SK-N-SH (cell line): ENCODE measurements at regions not wholly inside any gene's neighbourhood (a gene's known extent, or its start where the extent isn't known, plus 50 kb on each side); places are given as distances from the start of the nearest gene placed in this dataset.

Experiments used
- CTCF ChIA-PET: fragments of 300-600, 350-600 bp; formaldehyde crosslinking; extraction: SDS; loops from one replicate; lab custom pipeline; 2021; lab: Yijun Ruan, JAX
- POLR2A ChIA-PET: fragments of 350-600 bp; sonication (Branson Sonifier 250); formaldehyde crosslinking; extraction: SDS; loops from one replicate; lab custom pipeline; 2020; ENCODE audit warnings: antibody characterized with exemption, inconsistent platforms; lab: Yijun Ruan, JAX
- DNase-seq: peaks from one replicate; pipeline ENCODE4 v3.0.0; 2012
- H2AFZ ChIP-seq: fragments of 200-600 bp; sonication (generic); 2 replicates; pipeline ENCODE4 v1.8.1; 2016; ENCODE audit warnings: antibody characterized with exemption, mild to moderate bottlenecking, low read depth
- H3F3A ChIP-seq: fragments of 200-600 bp; sonication (generic); replicated peaks from 2 replicates; pipeline ENCODE3; 2016; ENCODE audit warnings: antibody characterized with exemption, mild to moderate bottlenecking; ENCODE audit not compliant: insufficient read depth
- H3K27ac ChIP-seq, 2 experiments: fragments of 200-500 bp in 1 of 2; fragments of 200-600 bp in 1 of 2; sonication (Bioruptor generic) in 1 of 2; sonication (generic), shearing (Covaris generic) in 1 of 2; 2 replicates each; pipeline versions ENCODE4 v1.5.1 to v1.6.1; 2014 to 2016; ENCODE audit warnings: low read depth in 2 of 2, inconsistent platforms in 1 of 2, low read length in 1 of 2, mild to moderate bottlenecking in 1 of 2, mixed read lengths in 1 of 2
- H3K27me3 ChIP-seq: fragments of 200-600 bp; sonication (generic), shearing (Covaris generic); 2 replicates; pipeline ENCODE4 v1.6.1; 2016; ENCODE audit warnings: mixed run types; ENCODE audit not compliant: insufficient read depth
- H3K36me3 ChIP-seq, 2 experiments: fragments of 200-500 bp in 1 of 2; fragments of 200-600 bp in 1 of 2; sonication (Bioruptor generic) in 1 of 2; sonication (generic) in 1 of 2; replicated peaks in 1 of 2; 2 replicates each; pipeline versions ENCODE3 to v1.5.1; 2014 to 2016; ENCODE audit warnings: low read length in 1 of 2, mild to moderate bottlenecking in 1 of 2; ENCODE audit not compliant: insufficient read depth in 2 of 2, control insufficient read depth in 1 of 2
- H3K4me1 ChIP-seq, 2 experiments: fragments of 200-500 bp in 1 of 2; fragments of 200-600 bp in 1 of 2; sonication (Bioruptor generic) in 1 of 2; sonication (generic), shearing (Covaris generic) in 1 of 2; 2 replicates each; pipeline versions ENCODE4 v1.5.1 to v1.6.1; 2014 to 2016; ENCODE audit warnings: low read depth in 1 of 2, low read length in 1 of 2, mixed run types in 1 of 2; ENCODE audit not compliant: insufficient read depth in 2 of 2, control insufficient read depth in 1 of 2
- H3K4me2 ChIP-seq: fragments of 200-600 bp; sonication (generic), shearing (Covaris generic); 2 replicates; pipeline ENCODE4 v1.6.1; 2017; ENCODE audit warnings: mixed run types
- H3K4me3 ChIP-seq, 2 experiments: fragments of 200-500 bp in 1 of 2; fragments of 200-600 bp in 1 of 2; sonication (Bioruptor generic) in 1 of 2; sonication (generic), shearing (Covaris generic) in 1 of 2; 2 replicates each; pipeline versions ENCODE4 v1.5.1 to v1.8.1; 2014 to 2016; ENCODE audit warnings: low read depth in 2 of 2, inconsistent platforms in 1 of 2, low read length in 1 of 2, mild to moderate bottlenecking in 1 of 2, mixed read lengths in 1 of 2, moderate library complexity in 1 of 2
- H3K79me2 ChIP-seq: fragments of 200-600 bp; sonication (generic); 2 replicates; pipeline ENCODE4 v1.8.1; 2017; ENCODE audit warnings: mild to moderate bottlenecking; ENCODE audit not compliant: insufficient read depth
- H3K9ac ChIP-seq: fragments of 200-600 bp; sonication (generic); 2 replicates; pipeline ENCODE4 v1.6.1; 2017; ENCODE audit warnings: mixed run types
- H3K9me2 ChIP-seq: fragments of 200-600 bp; sonication (generic); 2 replicates; pipeline ENCODE4 v1.6.1; 2017; ENCODE audit warnings: mixed run types
- H3K9me3 ChIP-seq: fragments of 200-600 bp; sonication (generic); 2 replicates; pipeline ENCODE4 v1.6.1; 2017; ENCODE audit warnings: mixed run types, mild to moderate bottlenecking, moderate library complexity
- H4K20me1 ChIP-seq: fragments of 200-600 bp; sonication (generic); 2 replicates; pipeline ENCODE4 v1.6.1; 2017; ENCODE audit warnings: mild to moderate bottlenecking, mixed run types; ENCODE audit not compliant: insufficient read depth
- EZH2phosphoT487 ChIP-seq: fragments of 200-600 bp; sonication (generic); IDR thresholded peaks from 2 replicates; pipeline ENCODE4 v1.6.1; 2017; ENCODE audit warnings: low read depth, mixed run types, mild to moderate bottlenecking, antibody characterized with exemption, moderate library complexity, borderline replicate concordance
- FOSL2 ChIP-seq: IDR thresholded peaks from 2 replicates; pipeline ENCODE4 v1.4.0; 2012; ENCODE audit warnings: low read depth, mild to moderate bottlenecking, moderate library complexity, borderline replicate concordance
- FOXJ3 ChIP-seq: sonication (generic); formaldehyde crosslinking; IDR thresholded peaks from 2 replicates; pipeline ENCODE4 v1.5.1; 2020; ENCODE audit warnings: mild to moderate bottlenecking, missing genetic modification reagents
- FOXM1 ChIP-seq: IDR thresholded peaks from 2 replicates; pipeline ENCODE4 v1.4.0; 2012; ENCODE audit warnings: low read depth, mild to moderate bottlenecking
- GABPA ChIP-seq: IDR thresholded peaks from 2 replicates; pipeline ENCODE4 v1.4.0; 2012; ENCODE audit warnings: low read depth, mild to moderate bottlenecking
- JUND ChIP-seq: IDR thresholded peaks from 2 replicates; pipeline ENCODE4 v1.4.0; 2012
- MXI1 ChIP-seq: IDR thresholded peaks from 2 replicates; pipeline ENCODE4 v1.6.1; 2012; ENCODE audit warnings: mild to moderate bottlenecking, low read depth, low read length, improper control_type of control experiment
- PBX3 ChIP-seq: IDR thresholded peaks from 2 replicates; pipeline ENCODE4; 2012
- POLR2AphosphoS5 ChIP-seq: IDR thresholded peaks from 2 replicates; pipeline ENCODE4 v1.6.1; 2012; ENCODE audit warnings: low read depth, low read length
- RAD21 ChIP-seq: IDR thresholded peaks from 2 replicates; pipeline ENCODE4 v1.6.1; 2012; ENCODE audit warnings: mild to moderate bottlenecking, low read length
- RCOR1 ChIP-seq: fragments of 150-350 bp; IDR thresholded peaks from 2 replicates; pipeline ENCODE4 v1.6.1; 2017; ENCODE audit warnings: antibody characterized with exemption, low read length
- RFX5 ChIP-seq: IDR thresholded peaks from 2 replicates; pipeline ENCODE4 v1.6.1; 2012; ENCODE audit warnings: mild to moderate bottlenecking, improper control_type of control experiment, low read length
- RXRA ChIP-seq: IDR thresholded peaks from 2 replicates; pipeline ENCODE4 v1.4.0; 2012; ENCODE audit warnings: low read depth, mild to moderate bottlenecking, borderline replicate concordance
- TAF1 ChIP-seq: IDR thresholded peaks from 2 replicates; pipeline ENCODE4 v1.6.1; 2012; ENCODE audit warnings: low read depth, mild to moderate bottlenecking, low read length, moderate library complexity, borderline replicate concordance
- USF1 ChIP-seq: IDR thresholded peaks from 2 replicates; pipeline ENCODE4 v1.4.0; 2012; ENCODE audit warnings: low read depth, borderline replicate concordance
- WGBS: methylation state at CpG from one replicate; pipeline ENCODE4 v1.1.6; 2017; ENCODE audit warnings: low lambda C conversion rate; 5-methylcytosine and 5-hydroxymethylcytosine counted together
- TF ChIP-seq, protein P1 (sequence below): fragments of 150-350 bp; IDR thresholded peaks from 2 replicates; pipeline ENCODE4 v1.6.1; 2016; ENCODE audit warnings: mild to moderate bottlenecking, low read depth, low read length
- TF ChIP-seq, protein P2 (sequence below): IDR thresholded peaks from 2 replicates; pipeline ENCODE4 v1.4.0; 2012; ENCODE audit warnings: low read depth, borderline replicate concordance

DNA sequence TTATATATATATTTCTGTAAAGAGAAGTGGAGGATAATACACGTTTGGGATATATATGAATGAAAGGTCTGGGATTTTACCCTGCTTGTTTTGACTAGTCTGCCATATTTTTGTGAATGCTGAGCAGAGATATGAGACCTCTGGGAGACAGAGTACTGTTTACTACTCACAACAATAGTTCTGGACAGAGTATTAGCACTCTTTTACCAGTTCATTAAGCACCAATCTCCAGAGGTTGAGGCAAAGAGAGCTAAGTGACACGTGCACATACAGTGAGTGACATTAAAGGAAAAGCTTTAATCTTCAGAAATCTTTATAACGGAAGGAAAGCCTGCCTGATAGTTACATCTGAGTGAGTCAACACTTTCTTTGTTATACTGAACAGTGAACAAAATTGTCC lies 1452.7 kb upstream of the TENM3 start:
- H4K20me1 ChIP-seq, result no peaks in the 10 kb centered on the region
- H3K9me2 ChIP-seq, result no peaks in the 10 kb centered on the region
- H3K36me3 ChIP-seq, result no peaks in the 10 kb centered on the region
- TF ChIP-seq RCOR1 (no peak), MXI1 (no peak)
- POLR2A ChIA-PET, result no interaction called here
- WGBS, result 13% methylated on average over 3 of the region's 3 CpGs
- no peak overlapping the region for H3K27ac ChIP-seq
- no peaks in the 10 kb centered on the region for H3K9me3 ChIP-seq
- CTCF ChIA-PET, result no interaction called here
- H3K9ac ChIP-seq, result no peak overlapping the region
- DNase-seq, result no peak
- no peak overlapping the region for H3K4me3 ChIP-seq
- no peaks in the 10 kb centered on the region for H3K4me1 ChIP-seq
- H3K4me2 ChIP-seq, result no peak overlapping the region
- H3K27me3 ChIP-seq, result no peaks in the 10 kb centered on the region
- no peaks in the 10 kb centered on the region for H3K79me2 ChIP-seq
- H3F3A ChIP-seq, result no peaks in the 10 kb centered on the region
- H2AFZ ChIP-seq, result no peak overlapping the region

DNA sequence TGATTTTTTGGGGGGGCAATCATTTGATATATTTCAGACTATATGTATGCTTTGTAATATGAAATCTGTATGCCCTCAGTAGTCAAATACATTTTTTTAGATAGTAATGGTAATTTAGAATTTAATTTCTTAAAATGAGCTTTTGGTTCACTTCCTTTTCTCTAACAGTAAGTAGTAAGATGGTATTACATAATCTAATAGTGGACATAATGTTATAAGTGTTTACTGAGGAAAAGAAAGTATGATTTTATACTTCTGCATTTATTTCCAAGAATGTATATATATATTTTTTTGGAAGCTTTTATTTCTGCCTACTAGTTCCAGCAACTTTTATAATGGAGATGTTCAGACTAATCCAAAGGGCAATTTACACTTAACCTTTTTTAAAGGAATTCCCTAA lies 1450.7 kb upstream of the TENM3 start:
- no peaks in the 10 kb centered on the region for H3K9me2 ChIP-seq
- no peaks in the 10 kb centered on the region for H3K36me3 ChIP-seq
- no peaks in the 10 kb centered on the region for H3K4me1 ChIP-seq
- no peak overlapping the region for H3K27ac ChIP-seq
- no peak for TF ChIP-seq RCOR1
- TF ChIP-seq EZH2phosphoT487, result no peak
- TF ChIP-seq TAF1, result no peak
- TF ChIP-seq PBX3, result no peak
- TF ChIP-seq GABPA, result no peak
- no peak for TF ChIP-seq RXRA
- no peak for TF ChIP-seq JUND
- no peak for TF ChIP-seq FOXJ3 (CRISPR knock-in tag)
- H2AFZ ChIP-seq, result no peak overlapping the region
- H3K79me2 ChIP-seq, result no peaks in the 10 kb centered on the region
- no peaks in the 10 kb centered on the region for H3K9me3 ChIP-seq
- no peak for DNase-seq
- no peak overlapping the region for H3K4me2 ChIP-seq
- no peaks in the 10 kb centered on the region for H4K20me1 ChIP-seq
- ChIA-PET POLR2A (interaction anchor here (0.6 kb wide), 1 partner anchor 242 kb away, joined by 3 read pairs; no protein-coding TSS in a partner anchor), CTCF (no interaction called here)
- H3F3A ChIP-seq, result no peaks in the 10 kb centered on the region
- H3K27me3 ChIP-seq, result no peaks in the 10 kb centered on the region
- no peak overlapping the region for H3K9ac ChIP-seq
- no peak overlapping the region for H3K4me3 ChIP-seq

GRCh38 chr4:180794333-180794732 lies 1448.9 kb upstream of the TENM3 start:
- Histone ChIP-seq H3K79me2 (no peaks in the 10 kb centered on the region), H3K9me2 (no peaks in the 10 kb centered on the region), H3K36me3 (no peaks in the 10 kb centered on the region), H2AFZ (no peak overlapping the region), H3K9me3 (no peaks in the 10 kb centered on the region), H3K4me1 (peaks cover 0 to 2% of the 10 kb centered on the region in 2 experiments; a peak in 1 of 4 replicates), H4K20me1 (no peaks in the 10 kb centered on the region), H3K4me2 (no peak overlapping the region), H3K27me3 (no peaks in the 10 kb centered on the region), H3K9ac (no peak overlapping the region), H3K4me3 (no peak overlapping the region), H3F3A (no peaks in the 10 kb centered on the region), H3K27ac (no peak overlapping the region)
- ChIA-PET POLR2A (no interaction called here), CTCF (interaction anchor here (1.0 kb wide), 1 partner anchor 23 kb away, joined by 3 read pairs; no protein-coding TSS in a partner anchor)
- no peak for DNase-seq
- WGBS, result 24% methylated on average over 2 of the region's 2 CpGs
- TF ChIP-seq PBX3, result no peak
- no peak for TF ChIP-seq MXI1
- TF ChIP-seq, protein P1, sequence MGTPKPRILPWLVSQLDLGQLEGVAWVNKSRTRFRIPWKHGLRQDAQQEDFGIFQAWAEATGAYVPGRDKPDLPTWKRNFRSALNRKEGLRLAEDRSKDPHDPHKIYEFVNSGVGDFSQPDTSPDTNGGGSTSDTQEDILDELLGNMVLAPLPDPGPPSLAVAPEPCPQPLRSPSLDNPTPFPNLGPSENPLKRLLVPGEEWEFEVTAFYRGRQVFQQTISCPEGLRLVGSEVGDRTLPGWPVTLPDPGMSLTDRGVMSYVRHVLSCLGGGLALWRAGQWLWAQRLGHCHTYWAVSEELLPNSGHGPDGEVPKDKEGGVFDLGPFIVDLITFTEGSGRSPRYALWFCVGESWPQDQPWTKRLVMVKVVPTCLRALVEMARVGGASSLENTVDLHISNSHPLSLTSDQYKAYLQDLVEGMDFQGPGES, result no peak
- no peak for TF ChIP-seq RFX5
- TF ChIP-seq GABPA, result no peak
- TF ChIP-seq USF1, result no peak
- no peak for TF ChIP-seq POLR2AphosphoS5
- TF ChIP-seq RAD21, result no peak
- no peak for TF ChIP-seq FOSL2
- TF ChIP-seq, protein P2, sequence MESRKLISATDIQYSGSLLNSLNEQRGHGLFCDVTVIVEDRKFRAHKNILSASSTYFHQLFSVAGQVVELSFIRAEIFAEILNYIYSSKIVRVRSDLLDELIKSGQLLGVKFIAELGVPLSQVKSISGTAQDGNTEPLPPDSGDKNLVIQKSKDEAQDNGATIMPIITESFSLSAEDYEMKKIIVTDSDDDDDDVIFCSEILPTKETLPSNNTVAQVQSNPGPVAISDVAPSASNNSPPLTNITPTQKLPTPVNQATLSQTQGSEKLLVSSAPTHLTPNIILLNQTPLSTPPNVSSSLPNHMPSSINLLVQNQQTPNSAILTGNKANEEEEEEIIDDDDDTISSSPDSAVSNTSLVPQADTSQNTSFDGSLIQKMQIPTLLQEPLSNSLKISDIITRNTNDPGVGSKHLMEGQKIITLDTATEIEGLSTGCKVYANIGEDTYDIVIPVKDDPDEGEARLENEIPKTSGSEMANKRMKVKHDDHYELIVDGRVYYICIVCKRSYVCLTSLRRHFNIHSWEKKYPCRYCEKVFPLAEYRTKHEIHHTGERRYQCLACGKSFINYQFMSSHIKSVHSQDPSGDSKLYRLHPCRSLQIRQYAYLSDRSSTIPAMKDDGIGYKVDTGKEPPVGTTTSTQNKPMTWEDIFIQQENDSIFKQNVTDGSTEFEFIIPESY, result no peak
- TF ChIP-seq FOXM1, result no peak
